Renal cortical epithelial cell (primary cell): ENCODE measurements at regions not wholly inside any gene's neighbourhood (a gene's known extent, or its start where the extent isn't known, plus 50 kb on each side); places are given as distances from the start of the nearest gene placed in this dataset.
A peak's percentile ranks its signal among the peaks of the same experiment; 100 is the strongest.
"Not testable (repeated sequence)": the region's sequence is repeated elsewhere in the genome, so short reads cannot be mapped to it uniquely, and the experiment has no call there.

Experiments used
- DNase-seq: peaks from one replicate; pipeline ENCODE4 v3.0.0-alpha.2; 2011; ENCODE audit warnings: low read depth

- peak; percentile 94 for DNase-seq
Measured at GRCh38 chr12:46627686-46628085, 198.1 kb downstream of the SLC38A4 start.

GRCh38 chr12:46619474-46619873 is 206.3 kb downstream of the SLC38A4 start:
- not testable (repeated sequence) for DNase-seq

GRCh38 chr12:46617737-46618136 is 208.1 kb downstream of the SLC38A4 start:
- DNase-seq, result not testable (repeated sequence)

GRCh38 chr12:46617167-46617566 is 208.6 kb downstream of the SLC38A4 start:
- no peak for DNase-seq

- no peak for DNase-seq
Measured at GRCh38 chr12:46610754-46611153, 215.0 kb downstream of the SLC38A4 start.

GRCh38 chr12:46609674-46610073 is 216.1 kb downstream of the SLC38A4 start:
- DNase-seq, result no peak

GRCh38 chr12:46609273-46609623 is 216.5 kb downstream of the SLC38A4 start:
- no peak for DNase-seq

GRCh38 chr12:46608431-46609272 is 217.1 kb downstream of the SLC38A4 start:
- DNase-seq, result peak; percentile 59

- DNase-seq, result no peak
Measured at GRCh38 chr12:46604684-46605083, 221.1 kb downstream of the SLC38A4 start.

GRCh38 chr12:46603776-46604456 is 221.9 kb downstream of the SLC38A4 start:
- no peak for DNase-seq

- DNase-seq, result no peak
Measured at GRCh38 chr12:46602474-46602873, 223.3 kb downstream of the SLC38A4 start.

- no peak for DNase-seq
Measured at GRCh38 chr12:46590991-46591703, 218.6 kb upstream of the SLC38A2 start.

GRCh38 chr12:46585854-46586621 is 213.5 kb upstream of the SLC38A2 start:
- peak; percentile 31 for DNase-seq

GRCh38 chr12:46584098-46584497 is 211.5 kb upstream of the SLC38A2 start:
- DNase-seq, result not testable (repeated sequence)

- DNase-seq, result not testable (repeated sequence)
Measured at GRCh38 chr12:46581990-46582389, 209.4 kb upstream of the SLC38A2 start.

- DNase-seq, result no peak
Measured at GRCh38 chr12:46580445-46580844, 207.9 kb upstream of the SLC38A2 start.

- DNase-seq, result no peak
Measured at GRCh38 chr12:46579474-46579873, 206.9 kb upstream of the SLC38A2 start.

GRCh38 chr12:46578190-46578982 is 205.8 kb upstream of the SLC38A2 start:
- no peak for DNase-seq

- DNase-seq, result peak; percentile 80
Measured at GRCh38 chr12:46577063-46577776, 204.6 kb upstream of the SLC38A2 start.

GRCh38 chr12:46574847-46575246 is 202.3 kb upstream of the SLC38A2 start:
- no peak for DNase-seq

- DNase-seq, result no peak
Measured at GRCh38 chr12:46573347-46573658, 200.7 kb upstream of the SLC38A2 start.
